CD14-positive monocyte (primary cell): ENCODE measurements at regions not wholly inside any gene's neighbourhood (a gene's known extent, or its start where the extent isn't known, plus 50 kb on each side); places are given as distances from the start of the nearest gene placed in this dataset.

Source experiments
- DNase-seq, 3 donors: peaks; one replicate each; pipeline ENCODE4 v3.0.0-alpha.2; 2011 to 2022
- H2AFZ ChIP-seq: 2 replicates; pipeline ENCODE4 v1.6.0; 2012; ENCODE audit warnings: mild to moderate bottlenecking, low read depth, low read length, inconsistent platforms; ENCODE audit not compliant: insufficient read depth, poor library complexity, severe bottlenecking
- H3K27ac ChIP-seq, 2 donors: 1 replicate in 1 of 2; 2 replicates in 1 of 2; pipeline ENCODE4 v1.5.1; 2012 to 2013; ENCODE audit warnings: low read length in 2 of 2, control low read depth in 1 of 2, inconsistent platforms in 1 of 2, low read depth in 1 of 2, mild to moderate bottlenecking in 1 of 2
- H3K27me3 ChIP-seq, 2 donors: one replicate each; pipeline versions ENCODE4 v1.6.0 to v1.6.1; 2011 to 2013; ENCODE audit warnings: low read length in 2 of 2; ENCODE audit not compliant: control insufficient read depth in 2 of 2, insufficient read depth in 2 of 2
- H3K36me3 ChIP-seq, 2 donors: replicated peaks in 1 of 2; 1 replicate in 1 of 2; 2 replicates in 1 of 2; pipeline versions ENCODE4 v1.5.1 to v1.6.1; 2012 to 2013; ENCODE audit warnings: low read length in 2 of 2, control low read depth in 1 of 2, inconsistent platforms in 1 of 2, mild to moderate bottlenecking in 1 of 2; ENCODE audit not compliant: insufficient read depth in 2 of 2, control insufficient read depth in 1 of 2
- H3K4me1 ChIP-seq, 2 donors: 1 replicate in 1 of 2; 2 replicates in 1 of 2; pipeline versions ENCODE4 v1.5.1 to v1.6.1; 2012 to 2013; ENCODE audit warnings: low read length in 2 of 2, control low read depth in 1 of 2, inconsistent platforms in 1 of 2, mild to moderate bottlenecking in 1 of 2, moderate library complexity in 1 of 2; ENCODE audit not compliant: insufficient read depth in 2 of 2, control insufficient read depth in 1 of 2
- H3K4me2 ChIP-seq: replicated peaks from 2 replicates; pipeline ENCODE3; 2012; ENCODE audit warnings: low read length, moderate library complexity, mild to moderate bottlenecking; ENCODE audit not compliant: poor library complexity, severe bottlenecking; ENCODE audit errors: extremely low read depth
- H3K4me3 ChIP-seq, 3 experiments: fragments of 200-600 bp in 1 of 3; sonication (generic) in 1 of 3; replicated peaks in 1 of 3; 1 replicate in 2 of 3; 2 replicates in 1 of 3; pipeline ENCODE4 v1.5.1; 2011 to 2013; ENCODE audit warnings: low read length in 3 of 3, mild to moderate bottlenecking in 3 of 3, control low read depth in 2 of 3, low read depth in 2 of 3, inconsistent platforms in 1 of 3, moderate library complexity in 1 of 3
- H3K79me2 ChIP-seq: 2 replicates; pipeline ENCODE4 v1.6.0; 2012; ENCODE audit warnings: mild to moderate bottlenecking, control low read depth, inconsistent platforms, low read length, moderate library complexity; ENCODE audit not compliant: insufficient read depth
- H3K9ac ChIP-seq: 2 replicates; pipeline ENCODE4 v1.6.0; 2017; ENCODE audit warnings: low read length, mild to moderate bottlenecking; ENCODE audit not compliant: insufficient read depth, poor library complexity, severe bottlenecking
- H3K9me3 ChIP-seq, 2 donors: replicated peaks in 1 of 2; 1 replicate in 1 of 2; 2 replicates in 1 of 2; pipeline versions ENCODE4 v1.5.1 to v1.6.1; 2012 to 2013; ENCODE audit warnings: low read length in 2 of 2, control low read depth in 1 of 2; ENCODE audit not compliant: control insufficient read depth in 1 of 2, insufficient read depth in 1 of 2
- H4K20me1 ChIP-seq: 2 replicates; pipeline ENCODE4 v1.6.0; 2012; ENCODE audit warnings: mild to moderate bottlenecking, low read length, control low read depth, moderate library complexity; ENCODE audit not compliant: insufficient read depth
- H3K27ac Mint-ChIP-seq, 7 donors: one replicate each; pipeline ENCODE4 v1.8.0; 2020; ENCODE audit warnings: mild to moderate bottlenecking in 7 of 7, mixed read lengths in 7 of 7, moderate library complexity in 6 of 7, inconsistent platforms in 2 of 7
- H3K27me3 Mint-ChIP-seq, 3 donors: one replicate each; pipeline ENCODE4 v1.8.0; 2021 to 2022; ENCODE audit warnings: low read depth in 3 of 3, mild to moderate bottlenecking in 3 of 3, mixed read lengths in 3 of 3, moderate library complexity in 3 of 3, inconsistent platforms in 1 of 3
- H3K36me3 Mint-ChIP-seq, 2 donors: one replicate each; pipeline ENCODE4 v1.8.0; 2020; ENCODE audit warnings: mixed read lengths in 2 of 2, inconsistent platforms in 1 of 2, mild to moderate bottlenecking in 1 of 2
- H3K4me1 Mint-ChIP-seq: one replicate; pipeline ENCODE4 v1.8.0; 2020; ENCODE audit warnings: mild to moderate bottlenecking, mixed read lengths
- H3K4me3 Mint-ChIP-seq, 2 donors: one replicate each; pipeline ENCODE4 v1.8.0; 2020; ENCODE audit warnings: mild to moderate bottlenecking in 2 of 2, mixed read lengths in 2 of 2, moderate library complexity in 1 of 2
- H3K9me3 Mint-ChIP-seq, 7 donors: one replicate each; pipeline ENCODE4 v1.8.0; 2020 to 2022; ENCODE audit warnings: mixed read lengths in 7 of 7, mild to moderate bottlenecking in 6 of 7, moderate library complexity in 6 of 7, inconsistent platforms in 2 of 7
- CTCF ChIP-seq: fragments of 200-600 bp; IDR thresholded peaks from one replicate; pipeline ENCODE4 v1.8.0; 2022; ENCODE audit warnings: antibody characterized with exemption, mild to moderate bottlenecking
- WGBS: methylation state at CpG from one replicate; pipeline ENCODE4 v1.1.5; 2013; ENCODE audit warnings: missing lambda C conversion rate; ENCODE audit not compliant: insufficient coverage; 5-methylcytosine and 5-hydroxymethylcytosine counted together
- intact Hi-C, 2 donors: fragments of 100-400 bp; cut with micrococcal nuclease; formaldehyde crosslinking; loops; one replicate each; pipeline versions ENCODE4 v1.15.0 to v1.15.1; 2023

GRCh38 chr5:112634796-112635195 is 102.9 kb upstream of the APC start:
- Histone ChIP-seq H4K20me1 (no peaks in the 10 kb centered on the region), H3K4me2 (no peak overlapping the region), H3K9ac (no peak overlapping the region), H3K4me1 (peaks cover 6 to 13% of the 10 kb centered on the region in 2 donors), H2AFZ (peak overlapping the region; percentile 45), H3K4me3 (no peak overlapping the region), H3K9me3 (peaks cover 0 to 8% of the 10 kb centered on the region in 2 donors), H3K27me3 (peaks cover 0 to 4% of the 10 kb centered on the region in 2 donors), H3K27ac (no peak overlapping the region), H3K79me2 (no peaks in the 10 kb centered on the region), H3K36me3 (no peaks in the 10 kb centered on the region)
- TF ChIP-seq CTCF: no peak
- H3K27me3 Mint-ChIP-seq: peaks cover 2 to 4% (median 3%) of the 10 kb centered on the region in 3 donors
- H3K27ac Mint-ChIP-seq: peak overlapping the region in 2 of 7 donors; percentile 14 to 46
- peaks cover 0 to 4% of the 10 kb centered on the region in 2 donors for H3K36me3 Mint-ChIP-seq
- intact Hi-C loops: no loop called here
- DNase-seq: no peak
- WGBS: 43% methylated on average over 1 of the region's 3 CpGs
- H3K9me3 Mint-ChIP-seq: peaks cover 4 to 17% (median 13%) of the 10 kb centered on the region in 7 donors
- H3K4me1 Mint-ChIP-seq: peaks cover 16% of the 10 kb centered on the region
- no peak overlapping the region for H3K4me3 Mint-ChIP-seq

DNA sequence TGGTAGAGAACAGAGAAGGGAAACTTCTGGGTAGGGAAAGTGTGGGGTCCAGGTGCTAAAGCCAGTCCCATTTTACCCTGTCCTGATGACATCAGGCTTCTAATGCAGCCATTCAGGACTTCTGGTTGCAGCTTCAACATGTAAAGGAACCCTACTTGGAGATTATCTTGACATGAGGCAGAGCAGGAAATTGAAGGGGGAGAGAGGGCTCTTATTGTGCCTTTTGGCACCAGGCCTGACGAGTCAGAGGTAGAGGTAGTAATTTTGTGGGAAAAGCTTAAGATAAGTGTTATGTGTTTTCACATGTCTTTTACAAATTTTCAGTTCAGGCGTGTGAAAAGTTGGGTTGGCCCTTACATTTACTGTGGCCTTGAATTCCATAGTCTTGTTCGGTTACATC is 102.4 kb upstream of the APC start:
- Histone ChIP-seq H3K36me3 (no peaks in the 10 kb centered on the region), H4K20me1 (no peaks in the 10 kb centered on the region), H3K4me3 (no peak overlapping the region), H3K9me3 (peaks cover 0 to 8% of the 10 kb centered on the region in 2 donors), H3K79me2 (no peaks in the 10 kb centered on the region), H3K27me3 (peaks cover 0 to 1% of the 10 kb centered on the region in 2 donors), H3K9ac (no peak overlapping the region), H3K4me1 (peaks cover 6 to 13% of the 10 kb centered on the region in 2 donors), H3K27ac (no peak overlapping the region), H2AFZ (peak overlapping the region; percentile 45), H3K4me2 (no peak overlapping the region)
- no peak for TF ChIP-seq CTCF
- Mint-ChIP-seq H3K27ac (peak overlapping the region in 2 of 7 donors; percentile 14 to 46), H3K36me3 (peaks cover 0 to 4% of the 10 kb centered on the region in 2 donors), H3K4me3 (no peak overlapping the region), H3K9me3 (peaks cover 4 to 17% (median 13%) of the 10 kb centered on the region in 7 donors), H3K27me3 (peaks cover 0 to 4% (median 2%) of the 10 kb centered on the region in 3 donors), H3K4me1 (peaks cover 16% of the 10 kb centered on the region)
- intact Hi-C loops: no loop called here
- DNase-seq: no peak
- WGBS: 90% methylated on average over 2 of the region's 3 CpGs
